GM12878 (cell line): ENCODE measurements at regions not wholly inside any gene's neighbourhood (a gene's known extent, or its start where the extent isn't known, plus 50 kb on each side); places are given as distances from the start of the nearest gene placed in this dataset.
"Not testable (repeated sequence)": the region's sequence is repeated elsewhere in the genome, so short reads cannot be mapped to it uniquely, and the experiment has no call there.

Experiments used
- HDGF ChIP-seq: fragments of 450-650 bp; IDR thresholded peaks from 2 replicates; pipeline ENCODE4 v1.6.1; 2016; ENCODE audit warnings: antibody characterized with exemption
- SUPT20H ChIP-seq: IDR thresholded peaks from 2 replicates; pipeline ENCODE4 v1.6.1; 2011; ENCODE audit warnings: low read depth, mild to moderate bottlenecking, low read length, moderate library complexity, borderline replicate concordance; ENCODE audit not compliant: control insufficient read depth

GRCh38 chr21:41610840-41611115, 102.8 kb upstream of the TMPRSS2 start:
- not testable (repeated sequence) for TF ChIP-seq SUPT20H, HDGF
